Fibroblast of lung (primary cell): ENCODE measurements at regions not wholly inside any gene's neighbourhood (a gene's known extent, or its start where the extent isn't known, plus 50 kb on each side); places are given as distances from the start of the nearest gene placed in this dataset.

Source experiments
- DNase-seq, 2 donors: peaks; one replicate each; pipeline versions ENCODE4 v3.0.0 to v3.0.0-alpha.2; 2010; ENCODE audit warnings: low read depth in 2 of 2
- H2AFZ ChIP-seq: 2 replicates; pipeline ENCODE4 v1.5.1; 2012; ENCODE audit warnings: low read length, control low read depth, inconsistent platforms
- H3K27ac ChIP-seq: 2 replicates; pipeline ENCODE4 v1.5.1; 2011; ENCODE audit warnings: low read length, control low read depth; ENCODE audit not compliant: insufficient read depth
- H3K27me3 ChIP-seq: 2 replicates; pipeline ENCODE4 v1.5.1; 2011; ENCODE audit warnings: mild to moderate bottlenecking, low read length; ENCODE audit not compliant: control insufficient read depth, insufficient read depth
- H3K36me3 ChIP-seq: 2 replicates; pipeline ENCODE4 v1.5.1; 2011; ENCODE audit warnings: low read length; ENCODE audit not compliant: control insufficient read depth, insufficient read depth
- H3K4me1 ChIP-seq: 2 replicates; pipeline ENCODE4 v1.5.1; 2011; ENCODE audit warnings: low read length; ENCODE audit not compliant: control insufficient read depth, insufficient read depth; ENCODE audit errors: extremely low read depth
- H3K4me2 ChIP-seq: 2 replicates; pipeline ENCODE4 v1.5.1; 2011; ENCODE audit warnings: low read length, control low read depth; ENCODE audit not compliant: insufficient read depth; ENCODE audit errors: extremely low read depth
- H3K4me3 ChIP-seq, 4 experiments: fragments of 200-600 bp in 1 of 4; sonication (generic) in 1 of 4; replicated peaks in 1 of 4; 2 replicates each; pipeline ENCODE4 v1.5.1; 2011 to 2016; ENCODE audit warnings: low read length in 4 of 4, low read depth in 3 of 4, mild to moderate bottlenecking in 3 of 4, control low read depth in 2 of 4, inconsistent platforms in 1 of 4, mixed read lengths in 1 of 4; ENCODE audit not compliant: insufficient read depth in 1 of 4; ENCODE audit errors: control extremely low read depth in 1 of 4
- H3K79me2 ChIP-seq: 2 replicates; pipeline ENCODE4 v1.5.1; 2012; ENCODE audit warnings: mild to moderate bottlenecking, low read length, inconsistent platforms; ENCODE audit not compliant: control insufficient read depth, insufficient read depth
- H3K9ac ChIP-seq: 2 replicates; pipeline ENCODE4 v1.5.1; 2011; ENCODE audit warnings: mild to moderate bottlenecking, low read length, control low read depth; ENCODE audit not compliant: insufficient read depth
- H3K9me3 ChIP-seq: 2 replicates; pipeline ENCODE4 v1.5.1; 2012; ENCODE audit warnings: low read depth, low read length; ENCODE audit not compliant: control insufficient read depth, insufficient read depth
- H4K20me1 ChIP-seq: 2 replicates; pipeline ENCODE4 v1.5.1; 2011; ENCODE audit warnings: low read length; ENCODE audit not compliant: control insufficient read depth, insufficient read depth; ENCODE audit errors: extremely low read depth
- CTCF ChIP-seq, 2 donors: IDR thresholded peaks in 1 of 2; conservative IDR thresholded peaks in 1 of 2; 1 replicate in 1 of 2; 2 replicates in 1 of 2; pipeline ENCODE4 v1.5.1; 2011 to 2012; ENCODE audit warnings: low read length in 2 of 2, control low read depth in 1 of 2, inconsistent platforms in 1 of 2, low read depth in 1 of 2, mild to moderate bottlenecking in 1 of 2
- EZH2 ChIP-seq: IDR thresholded peaks from 2 replicates; pipeline ENCODE4 v1.5.1; 2012; ENCODE audit warnings: low read length, control low read depth, mild to moderate bottlenecking; ENCODE audit errors: missing control alignments

- peak; percentile 28 to 56 for DNase-seq
- no peaks in the 10 kb centered on the region for H3K9me3 ChIP-seq
- H3K79me2 ChIP-seq: no peaks in the 10 kb centered on the region
- H3K4me3 ChIP-seq: no peak overlapping the region
- H3K36me3 ChIP-seq: no peaks in the 10 kb centered on the region
- H3K9ac ChIP-seq: no peak overlapping the region
- TF ChIP-seq EZH2 (no peak), CTCF (conservative IDR thresholded peaks at IDR 0.05 in 1 of 2, IDR thresholded peaks at IDR 0.05 in 1 of 2; ENCODE audit: low read depth in 1 of 2, low read length in 2 of 2) (no peak)
- H3K27ac ChIP-seq: no peak overlapping the region
- H3K4me1 ChIP-seq: no peaks in the 10 kb centered on the region
- no peak overlapping the region for H3K4me2 ChIP-seq
- no peaks in the 10 kb centered on the region for H3K27me3 ChIP-seq
- no peaks in the 10 kb centered on the region for H4K20me1 ChIP-seq
- H2AFZ ChIP-seq: no peak overlapping the region
Observed at GRCh38 chr21:38888991-38889561, 83.3 kb downstream of the ETS2 start.

- no peak for DNase-seq
- H4K20me1 ChIP-seq: no peaks in the 10 kb centered on the region
Observed at GRCh38 chr21:38887749-38888148, 82.0 kb downstream of the ETS2 start.

GRCh38 chr21:38887062-38887686, 81.4 kb downstream of the ETS2 start:
- Histone ChIP-seq H3K36me3 (no peaks in the 10 kb centered on the region), H3K79me2 (no peaks in the 10 kb centered on the region), H4K20me1 (no peaks in the 10 kb centered on the region), H3K4me3 (no peak overlapping the region), H3K27ac (no peak overlapping the region), H3K4me2 (no peak overlapping the region), H3K9me3 (no peaks in the 10 kb centered on the region), H3K9ac (no peak overlapping the region), H3K4me1 (no peaks in the 10 kb centered on the region), H3K27me3 (no peaks in the 10 kb centered on the region), H2AFZ (no peak overlapping the region)
- no peak for TF ChIP-seq EZH2
- no peak for TF ChIP-seq CTCF (conservative IDR thresholded peaks at IDR 0.05 in 1 of 2, IDR thresholded peaks at IDR 0.05 in 1 of 2; ENCODE audit: low read depth in 1 of 2, low read length in 2 of 2)
- no peak for DNase-seq

More at GRCh38 chr21:38887749-38888148, 82.0 kb downstream of the ETS2 start:
- no peaks in the 10 kb centered on the region for H3K36me3 ChIP-seq
- no peak overlapping the region for H2AFZ ChIP-seq
- H3K79me2 ChIP-seq: no peaks in the 10 kb centered on the region
- TF ChIP-seq CTCF (conservative IDR thresholded peaks at IDR 0.05 in 1 of 2, IDR thresholded peaks at IDR 0.05 in 1 of 2; ENCODE audit: low read depth in 1 of 2, low read length in 2 of 2) (no peak), EZH2 (no peak)
- no peaks in the 10 kb centered on the region for H3K27me3 ChIP-seq
- no peak overlapping the region for H3K9ac ChIP-seq
- H3K9me3 ChIP-seq: no peaks in the 10 kb centered on the region
- no peak overlapping the region for H3K4me3 ChIP-seq
- H3K4me2 ChIP-seq: no peak overlapping the region
- no peaks in the 10 kb centered on the region for H3K4me1 ChIP-seq
- no peak overlapping the region for H3K27ac ChIP-seq
